ENCODE measurements at regions not wholly inside any gene's neighbourhood (a gene's known extent, or its start where the extent isn't known, plus 50 kb on each side); places are given as distances from the start of the nearest gene placed in this dataset.

DNA sequence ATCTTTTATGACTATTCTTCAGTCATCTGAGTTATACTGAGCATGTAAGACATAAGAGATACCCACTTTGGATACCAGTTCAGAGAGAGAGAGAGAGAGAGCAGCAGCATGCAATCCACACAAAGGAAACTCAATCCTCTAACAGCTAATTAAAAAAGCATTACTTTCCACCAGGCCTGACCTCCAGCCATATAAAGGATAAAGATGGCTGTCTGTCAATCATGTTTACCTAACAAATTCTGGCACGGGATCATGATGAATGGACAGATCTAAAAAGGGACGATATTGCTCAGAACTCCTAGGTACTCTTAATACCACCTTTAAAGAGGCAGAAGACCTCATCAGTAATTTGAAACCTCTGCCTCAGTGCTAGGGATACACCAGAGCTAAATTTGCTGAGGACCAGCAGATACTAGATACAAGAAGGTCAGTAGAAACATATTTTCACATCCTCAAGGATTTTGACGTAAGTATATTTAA, 159.2 kb downstream of the RPS12 start (continued):
- TF ChIP-seq, protein P1, sequence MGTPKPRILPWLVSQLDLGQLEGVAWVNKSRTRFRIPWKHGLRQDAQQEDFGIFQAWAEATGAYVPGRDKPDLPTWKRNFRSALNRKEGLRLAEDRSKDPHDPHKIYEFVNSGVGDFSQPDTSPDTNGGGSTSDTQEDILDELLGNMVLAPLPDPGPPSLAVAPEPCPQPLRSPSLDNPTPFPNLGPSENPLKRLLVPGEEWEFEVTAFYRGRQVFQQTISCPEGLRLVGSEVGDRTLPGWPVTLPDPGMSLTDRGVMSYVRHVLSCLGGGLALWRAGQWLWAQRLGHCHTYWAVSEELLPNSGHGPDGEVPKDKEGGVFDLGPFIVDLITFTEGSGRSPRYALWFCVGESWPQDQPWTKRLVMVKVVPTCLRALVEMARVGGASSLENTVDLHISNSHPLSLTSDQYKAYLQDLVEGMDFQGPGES (IDR thresholded peaks at IDR 0.05; ENCODE audit: low read depth, low read length), result no peak
- TF ChIP-seq MXI1 (IDR thresholded peaks at IDR 0.05; ENCODE audit: low read depth, low read length) (no peak), ELF1 (IDR thresholded peaks at IDR 0.05) (no peak), RCOR1 (IDR thresholded peaks at IDR 0.05; ENCODE audit: low read length) (no peak), FOXM1 (IDR thresholded peaks at IDR 0.05; ENCODE audit: low read depth) (no peak), MEF2A (IDR thresholded peaks at IDR 0.05; ENCODE audit: borderline replicate concordance, low read depth) (no peak), POLR2AphosphoS5 (IDR thresholded peaks at IDR 0.05; ENCODE audit: low read depth, low read length) (no peak)
- TF ChIP-seq, protein P2, sequence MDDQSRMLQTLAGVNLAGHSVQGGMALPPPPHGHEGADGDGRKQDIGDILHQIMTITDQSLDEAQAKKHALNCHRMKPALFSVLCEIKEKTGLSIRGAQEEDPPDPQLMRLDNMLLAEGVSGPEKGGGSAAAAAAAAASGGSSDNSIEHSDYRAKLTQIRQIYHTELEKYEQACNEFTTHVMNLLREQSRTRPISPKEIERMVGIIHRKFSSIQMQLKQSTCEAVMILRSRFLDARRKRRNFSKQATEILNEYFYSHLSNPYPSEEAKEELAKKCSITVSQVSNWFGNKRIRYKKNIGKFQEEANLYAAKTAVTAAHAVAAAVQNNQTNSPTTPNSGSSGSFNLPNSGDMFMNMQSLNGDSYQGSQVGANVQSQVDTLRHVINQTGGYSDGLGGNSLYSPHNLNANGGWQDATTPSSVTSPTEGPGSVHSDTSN (IDR thresholded peaks at IDR 0.05), result no peak
- TF ChIP-seq, protein P3, sequence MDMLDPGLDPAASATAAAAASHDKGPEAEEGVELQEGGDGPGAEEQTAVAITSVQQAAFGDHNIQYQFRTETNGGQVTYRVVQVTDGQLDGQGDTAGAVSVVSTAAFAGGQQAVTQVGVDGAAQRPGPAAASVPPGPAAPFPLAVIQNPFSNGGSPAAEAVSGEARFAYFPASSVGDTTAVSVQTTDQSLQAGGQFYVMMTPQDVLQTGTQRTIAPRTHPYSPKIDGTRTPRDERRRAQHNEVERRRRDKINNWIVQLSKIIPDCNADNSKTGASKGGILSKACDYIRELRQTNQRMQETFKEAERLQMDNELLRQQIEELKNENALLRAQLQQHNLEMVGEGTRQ (IDR thresholded peaks at IDR 0.05; ENCODE audit: borderline replicate concordance, low read depth, low read length), result no peak
- TF ChIP-seq, protein P4, sequence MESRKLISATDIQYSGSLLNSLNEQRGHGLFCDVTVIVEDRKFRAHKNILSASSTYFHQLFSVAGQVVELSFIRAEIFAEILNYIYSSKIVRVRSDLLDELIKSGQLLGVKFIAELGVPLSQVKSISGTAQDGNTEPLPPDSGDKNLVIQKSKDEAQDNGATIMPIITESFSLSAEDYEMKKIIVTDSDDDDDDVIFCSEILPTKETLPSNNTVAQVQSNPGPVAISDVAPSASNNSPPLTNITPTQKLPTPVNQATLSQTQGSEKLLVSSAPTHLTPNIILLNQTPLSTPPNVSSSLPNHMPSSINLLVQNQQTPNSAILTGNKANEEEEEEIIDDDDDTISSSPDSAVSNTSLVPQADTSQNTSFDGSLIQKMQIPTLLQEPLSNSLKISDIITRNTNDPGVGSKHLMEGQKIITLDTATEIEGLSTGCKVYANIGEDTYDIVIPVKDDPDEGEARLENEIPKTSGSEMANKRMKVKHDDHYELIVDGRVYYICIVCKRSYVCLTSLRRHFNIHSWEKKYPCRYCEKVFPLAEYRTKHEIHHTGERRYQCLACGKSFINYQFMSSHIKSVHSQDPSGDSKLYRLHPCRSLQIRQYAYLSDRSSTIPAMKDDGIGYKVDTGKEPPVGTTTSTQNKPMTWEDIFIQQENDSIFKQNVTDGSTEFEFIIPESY (IDR thresholded peaks at IDR 0.05; ENCODE audit: borderline replicate concordance, low read depth), result no peak
- TF ChIP-seq, protein P5, sequence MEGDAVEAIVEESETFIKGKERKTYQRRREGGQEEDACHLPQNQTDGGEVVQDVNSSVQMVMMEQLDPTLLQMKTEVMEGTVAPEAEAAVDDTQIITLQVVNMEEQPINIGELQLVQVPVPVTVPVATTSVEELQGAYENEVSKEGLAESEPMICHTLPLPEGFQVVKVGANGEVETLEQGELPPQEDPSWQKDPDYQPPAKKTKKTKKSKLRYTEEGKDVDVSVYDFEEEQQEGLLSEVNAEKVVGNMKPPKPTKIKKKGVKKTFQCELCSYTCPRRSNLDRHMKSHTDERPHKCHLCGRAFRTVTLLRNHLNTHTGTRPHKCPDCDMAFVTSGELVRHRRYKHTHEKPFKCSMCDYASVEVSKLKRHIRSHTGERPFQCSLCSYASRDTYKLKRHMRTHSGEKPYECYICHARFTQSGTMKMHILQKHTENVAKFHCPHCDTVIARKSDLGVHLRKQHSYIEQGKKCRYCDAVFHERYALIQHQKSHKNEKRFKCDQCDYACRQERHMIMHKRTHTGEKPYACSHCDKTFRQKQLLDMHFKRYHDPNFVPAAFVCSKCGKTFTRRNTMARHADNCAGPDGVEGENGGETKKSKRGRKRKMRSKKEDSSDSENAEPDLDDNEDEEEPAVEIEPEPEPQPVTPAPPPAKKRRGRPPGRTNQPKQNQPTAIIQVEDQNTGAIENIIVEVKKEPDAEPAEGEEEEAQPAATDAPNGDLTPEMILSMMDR (IDR thresholded peaks at IDR 0.05), result no peak

DNA sequence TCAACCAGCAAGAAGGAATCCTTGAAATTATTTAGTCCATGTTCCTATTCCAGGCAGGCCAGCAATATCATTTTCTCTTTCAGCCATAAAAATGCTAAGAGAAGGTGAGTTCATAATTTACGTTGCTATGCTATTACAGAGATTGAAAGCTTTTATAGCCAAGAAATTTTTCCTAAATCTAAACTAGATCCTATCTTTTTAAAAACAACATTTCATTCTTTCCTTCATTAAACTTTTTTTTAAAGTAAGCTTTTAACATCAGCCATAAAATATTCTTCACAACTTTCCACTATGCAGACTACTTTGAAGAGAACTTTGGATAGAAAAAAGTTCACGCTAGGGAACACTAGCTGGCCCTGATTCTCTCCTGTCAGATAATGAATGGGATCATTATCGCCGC, 159.8 kb downstream of the RPS12 start:
- H3K27me3 ChIP-seq (ENCODE audit: insufficient read depth), result no peaks in the 10 kb centered on the region
- CTCF ChIA-PET, result interaction anchor here (2.1 to 3.7 kb wide), 3 partner anchors 10 to 11 kb away, joined by 6 to 23 read pairs (median 9); no protein-coding TSS in a partner anchor
- TF ChIP-seq NRF1 (IDR thresholded peaks at IDR 0.05; ENCODE audit: low read depth, low read length) (no peak), ELF1 (IDR thresholded peaks at IDR 0.05) (no peak), TAF1 (IDR thresholded peaks at IDR 0.05; ENCODE audit: borderline replicate concordance, low read depth, low read length) (no peak), NFIC (IDR thresholded peaks at IDR 0.05; ENCODE audit: borderline replicate concordance) (no peak), RCOR1 (IDR thresholded peaks at IDR 0.05; ENCODE audit: low read length) (no peak), FOXJ3 (CRISPR knock-in tag; IDR thresholded peaks at IDR 0.05) (no peak)
- TF ChIP-seq, protein P6, sequence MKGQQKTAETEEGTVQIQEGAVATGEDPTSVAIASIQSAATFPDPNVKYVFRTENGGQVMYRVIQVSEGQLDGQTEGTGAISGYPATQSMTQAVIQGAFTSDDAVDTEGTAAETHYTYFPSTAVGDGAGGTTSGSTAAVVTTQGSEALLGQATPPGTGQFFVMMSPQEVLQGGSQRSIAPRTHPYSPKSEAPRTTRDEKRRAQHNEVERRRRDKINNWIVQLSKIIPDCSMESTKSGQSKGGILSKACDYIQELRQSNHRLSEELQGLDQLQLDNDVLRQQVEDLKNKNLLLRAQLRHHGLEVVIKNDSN (IDR thresholded peaks at IDR 0.05; ENCODE audit: borderline replicate concordance, low read depth), result no peak
- TF ChIP-seq, protein P7, sequence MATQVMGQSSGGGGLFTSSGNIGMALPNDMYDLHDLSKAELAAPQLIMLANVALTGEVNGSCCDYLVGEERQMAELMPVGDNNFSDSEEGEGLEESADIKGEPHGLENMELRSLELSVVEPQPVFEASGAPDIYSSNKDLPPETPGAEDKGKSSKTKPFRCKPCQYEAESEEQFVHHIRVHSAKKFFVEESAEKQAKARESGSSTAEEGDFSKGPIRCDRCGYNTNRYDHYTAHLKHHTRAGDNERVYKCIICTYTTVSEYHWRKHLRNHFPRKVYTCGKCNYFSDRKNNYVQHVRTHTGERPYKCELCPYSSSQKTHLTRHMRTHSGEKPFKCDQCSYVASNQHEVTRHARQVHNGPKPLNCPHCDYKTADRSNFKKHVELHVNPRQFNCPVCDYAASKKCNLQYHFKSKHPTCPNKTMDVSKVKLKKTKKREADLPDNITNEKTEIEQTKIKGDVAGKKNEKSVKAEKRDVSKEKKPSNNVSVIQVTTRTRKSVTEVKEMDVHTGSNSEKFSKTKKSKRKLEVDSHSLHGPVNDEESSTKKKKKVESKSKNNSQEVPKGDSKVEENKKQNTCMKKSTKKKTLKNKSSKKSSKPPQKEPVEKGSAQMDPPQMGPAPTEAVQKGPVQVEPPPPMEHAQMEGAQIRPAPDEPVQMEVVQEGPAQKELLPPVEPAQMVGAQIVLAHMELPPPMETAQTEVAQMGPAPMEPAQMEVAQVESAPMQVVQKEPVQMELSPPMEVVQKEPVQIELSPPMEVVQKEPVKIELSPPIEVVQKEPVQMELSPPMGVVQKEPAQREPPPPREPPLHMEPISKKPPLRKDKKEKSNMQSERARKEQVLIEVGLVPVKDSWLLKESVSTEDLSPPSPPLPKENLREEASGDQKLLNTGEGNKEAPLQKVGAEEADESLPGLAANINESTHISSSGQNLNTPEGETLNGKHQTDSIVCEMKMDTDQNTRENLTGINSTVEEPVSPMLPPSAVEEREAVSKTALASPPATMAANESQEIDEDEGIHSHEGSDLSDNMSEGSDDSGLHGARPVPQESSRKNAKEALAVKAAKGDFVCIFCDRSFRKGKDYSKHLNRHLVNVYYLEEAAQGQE (IDR thresholded peaks at IDR 0.05; ENCODE audit: low read depth, low read length), result no peak
- TF ChIP-seq, protein P8, sequence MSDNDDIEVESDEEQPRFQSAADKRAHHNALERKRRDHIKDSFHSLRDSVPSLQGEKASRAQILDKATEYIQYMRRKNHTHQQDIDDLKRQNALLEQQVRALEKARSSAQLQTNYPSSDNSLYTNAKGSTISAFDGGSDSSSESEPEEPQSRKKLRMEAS (IDR thresholded peaks at IDR 0.05; ENCODE audit: low read depth), result no peak

More for the DNA sequence above, 159.8 kb downstream of the RPS12 start:
- H4K20me1 ChIP-seq (ENCODE audit: insufficient read depth), result no peaks in the 10 kb centered on the region
- no peaks in the 10 kb centered on the region for H3K9me2 ChIP-seq
- POLR2A ChIA-PET, result no interaction called here
- no peak overlapping the region for H2AFZ ChIP-seq (ENCODE audit: low read depth)
- H3K36me3 ChIP-seq (replicated peaks in 1 of 2; ENCODE audit: control insufficient read depth in 1 of 2, insufficient read depth in 2 of 2, low read length in 1 of 2), result no peaks in the 10 kb centered on the region
- H3F3A ChIP-seq (replicated peaks; ENCODE audit: insufficient read depth), result no peaks in the 10 kb centered on the region
- H3K79me2 ChIP-seq (ENCODE audit: insufficient read depth), result no peaks in the 10 kb centered on the region
- no peak overlapping the region for H3K4me3 ChIP-seq (ENCODE audit: low read depth in 2 of 2, low read length in 1 of 2)
- no peak overlapping the region for H3K9ac ChIP-seq
- no peak for DNase-seq
- peaks cover 0 to 2% of the 10 kb centered on the region in 2 experiments; a peak in 2 of 4 replicates for H3K4me1 ChIP-seq (ENCODE audit: control insufficient read depth in 1 of 2, insufficient read depth in 2 of 2, low read depth in 1 of 2, low read length in 1 of 2)
- 81% methylated on average over 4 of the region's 4 CpGs for WGBS (ENCODE audit: low lambda C conversion rate)
- no peak overlapping the region for H3K27ac ChIP-seq (ENCODE audit: low read depth in 2 of 2, low read length in 1 of 2)
- no peak overlapping the region for H3K4me2 ChIP-seq
- H3K9me3 ChIP-seq, result no peaks in the 10 kb centered on the region

Data from SK-N-SH (cell line).